HepG2 (cell line): ENCODE measurements at regions not wholly inside any gene's neighbourhood (a gene's known extent, or its start where the extent isn't known, plus 50 kb on each side); places are given as distances from the start of the nearest gene placed in this dataset.

Experiments used
- ARID2 ChIP-seq: sonication (generic); formaldehyde crosslinking; IDR thresholded peaks from 2 replicates; pipeline ENCODE4 v1.8.1; 2022; ENCODE audit warnings: mild to moderate bottlenecking, missing genetic modification reagents, borderline replicate concordance
- ATF4 ChIP-seq, 2 experiments: fragments of 450-650 bp in 1 of 2; sonication (generic) in 1 of 2; formaldehyde crosslinking; IDR thresholded peaks; 2 replicates each; pipeline versions ENCODE4 v1.5.0 to v1.8.0; 2020 to 2022; ENCODE audit warnings: mild to moderate bottlenecking in 1 of 2, missing genetic modification reagents in 1 of 2
- GTF3A ChIP-seq: sonication (generic); formaldehyde crosslinking; conservative IDR thresholded peaks from 2 replicates; pipeline ENCODE4 v1.4.0; 2020; ENCODE audit warnings: mild to moderate bottlenecking, missing genetic modification reagents
- IRF1 ChIP-seq: sonication (generic); formaldehyde crosslinking; IDR thresholded peaks from 2 replicates; pipeline ENCODE4 v1.4.0; 2020; ENCODE audit warnings: low read depth, mild to moderate bottlenecking, missing genetic modification reagents
- NR2F2 ChIP-seq: IDR thresholded peaks from 2 replicates; pipeline ENCODE4 v1.6.1; 2012; ENCODE audit warnings: low read depth, inconsistent platforms, borderline replicate concordance
- PBX2 ChIP-seq: IDR thresholded peaks from 2 replicates; pipeline ENCODE4 v1.6.1; 2016; ENCODE audit warnings: control low read depth
- ZNF275 ChIP-seq: sonication (generic); formaldehyde crosslinking; IDR thresholded peaks from 2 replicates; pipeline ENCODE4 v1.8.0; 2022; ENCODE audit warnings: missing genetic modification reagents, mild to moderate bottlenecking, inconsistent platforms, borderline replicate concordance
- TF ChIP-seq, protein P1 (sequence below): sonication (generic); formaldehyde crosslinking; conservative IDR thresholded peaks from 2 replicates; pipeline ENCODE4 v1.5.0; 2020; ENCODE audit warnings: missing genetic modification reagents

- TF ChIP-seq IRF1 (CRISPR knock-in tag) (no peak), NR2F2 (no peak), ATF4 (CRISPR knock-in tag; IDR thresholded peaks at IDR 0.05) (no peak), PBX2 (no peak), GTF3A (CRISPR knock-in tag) (no peak), ARID2 (CRISPR knock-in tag) (no peak), ZNF275 (CRISPR knock-in tag) (no peak)
- TF ChIP-seq, protein P1, sequence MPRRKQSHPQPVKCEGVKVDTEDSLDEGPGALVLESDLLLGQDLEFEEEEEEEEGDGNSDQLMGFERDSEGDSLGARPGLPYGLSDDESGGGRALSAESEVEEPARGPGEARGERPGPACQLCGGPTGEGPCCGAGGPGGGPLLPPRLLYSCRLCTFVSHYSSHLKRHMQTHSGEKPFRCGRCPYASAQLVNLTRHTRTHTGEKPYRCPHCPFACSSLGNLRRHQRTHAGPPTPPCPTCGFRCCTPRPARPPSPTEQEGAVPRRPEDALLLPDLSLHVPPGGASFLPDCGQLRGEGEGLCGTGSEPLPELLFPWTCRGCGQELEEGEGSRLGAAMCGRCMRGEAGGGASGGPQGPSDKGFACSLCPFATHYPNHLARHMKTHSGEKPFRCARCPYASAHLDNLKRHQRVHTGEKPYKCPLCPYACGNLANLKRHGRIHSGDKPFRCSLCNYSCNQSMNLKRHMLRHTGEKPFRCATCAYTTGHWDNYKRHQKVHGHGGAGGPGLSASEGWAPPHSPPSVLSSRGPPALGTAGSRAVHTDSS (CRISPR knock-in tag) = no peak
These were observed 533.9 kb downstream of the RFPL4B start (continued) for GRCh38 chr6:112881027-112881426.
